Endothelial cell of umbilical vein (primary cell): ENCODE measurements at regions not wholly inside any gene's neighbourhood (a gene's known extent, or its start where the extent isn't known, plus 50 kb on each side); places are given as distances from the start of the nearest gene placed in this dataset.

Source experiments
- BruUV-seq: library from RNA; stranded (reverse); fragments of 400-500 nt; replicated peaks from 2 replicates; lab custom pipeline; 2021; lab: Mats Ljungman, UMichigan
- CTCF ChIA-PET: fragments of 300-600, 350-600 bp; sonication (Branson Sonifier 250); formaldehyde crosslinking; loops from one replicate; lab custom pipeline; 2021; ENCODE audit warnings: antibody characterized with exemption, inconsistent platforms; lab: Charles Lee
- POLR2A ChIA-PET: fragments of 300-600, 350-600 bp; sonication (Branson Sonifier 250); formaldehyde crosslinking; loops from one replicate; lab custom pipeline; 2021; ENCODE audit warnings: antibody characterized with exemption, inconsistent platforms; lab: Charles Lee
- DNase-seq: peaks from one replicate; pipeline ENCODE4 v3.0.0-alpha.2; 2011; ENCODE audit warnings: low read depth, low spot score
- FAIRE-seq: peaks from 2 replicates; lab custom pipeline; 2011; peaks lifted over from hg19 to GRCh38; lab: Jason Lieb, UNC
- H2AFZ ChIP-seq: 2 replicates; pipeline ENCODE4 v1.6.0; 2012; ENCODE audit warnings: low read depth, low read length, control low read depth, inconsistent platforms
- H3K27ac ChIP-seq: 2 replicates; pipeline ENCODE4 v1.5.1; 2011; ENCODE audit warnings: low read depth, mild to moderate bottlenecking, control low read depth, low read length, moderate library complexity; ENCODE audit not compliant: insufficient read depth
- H3K27me3 ChIP-seq, 2 experiments: 2 replicates each; pipeline versions ENCODE4 v1.6.0 to v1.6.1; 2011; ENCODE audit warnings: low read length in 2 of 2, mixed read lengths in 1 of 2; ENCODE audit not compliant: control insufficient read depth in 2 of 2, insufficient read depth in 2 of 2
- H3K36me3 ChIP-seq, 2 experiments: 2 replicates in 1 of 2; 3 replicates in 1 of 2; pipeline ENCODE4 v1.5.1; 2011; ENCODE audit warnings: low read length in 2 of 2, mild to moderate bottlenecking in 1 of 2, moderate library complexity in 1 of 2; ENCODE audit not compliant: control insufficient read depth in 2 of 2, insufficient read depth in 2 of 2; ENCODE audit errors: extremely low read depth in 1 of 2
- H3K4me1 ChIP-seq: 3 replicates; pipeline ENCODE4 v1.5.1; 2011; ENCODE audit warnings: mild to moderate bottlenecking, low read length; ENCODE audit not compliant: control insufficient read depth, insufficient read depth; ENCODE audit errors: extremely low read depth
- H3K4me2 ChIP-seq: 2 replicates; pipeline ENCODE4 v1.6.1; 2011; ENCODE audit warnings: low read length, control low read depth, mixed read lengths; ENCODE audit not compliant: insufficient read depth
- H3K4me3 ChIP-seq, 3 experiments: fragments of 200-600 bp in 1 of 3; sonication (generic), shearing (Covaris generic) in 1 of 3; replicated peaks in 1 of 3; 2 replicates each; pipeline ENCODE4 v1.5.1; 2011 to 2016; ENCODE audit warnings: control low read depth in 3 of 3, low read length in 3 of 3, mild to moderate bottlenecking in 2 of 3, inconsistent platforms in 1 of 3, low read depth in 1 of 3, moderate library complexity in 1 of 3; ENCODE audit not compliant: insufficient read depth in 1 of 3
- H3K79me2 ChIP-seq: 2 replicates; pipeline ENCODE4 v1.6.0; 2012; ENCODE audit warnings: low read length, inconsistent platforms; ENCODE audit not compliant: control insufficient read depth, insufficient read depth
- H3K9ac ChIP-seq: replicated peaks from 2 replicates; pipeline ENCODE3; 2011; ENCODE audit warnings: low read length, control low read depth; ENCODE audit not compliant: insufficient read depth; ENCODE audit errors: extremely low read depth
- H3K9me1 ChIP-seq: replicated peaks from 3 replicates; pipeline ENCODE4 v1.6.0; 2011; ENCODE audit warnings: mild to moderate bottlenecking, low read length; ENCODE audit not compliant: control insufficient read depth, insufficient read depth; ENCODE audit errors: extremely low read depth
- H3K9me3 ChIP-seq: replicated peaks from 2 replicates; pipeline ENCODE4 v1.5.1; 2012; ENCODE audit warnings: low read length, inconsistent platforms; ENCODE audit not compliant: control insufficient read depth, insufficient read depth
- H4K20me1 ChIP-seq: replicated peaks from 2 replicates; pipeline ENCODE3; 2011; ENCODE audit warnings: mild to moderate bottlenecking, low read length; ENCODE audit not compliant: control insufficient read depth, insufficient read depth; ENCODE audit errors: extremely low read depth
- EZH2 ChIP-seq: IDR thresholded peaks from 2 replicates; pipeline ENCODE4 v1.6.1; 2012; ENCODE audit warnings: borderline replicate concordance, low read depth, mild to moderate bottlenecking, moderate library complexity, low read length, inconsistent platforms; ENCODE audit not compliant: severe bottlenecking
- GATA2 ChIP-seq: IDR thresholded peaks from 2 replicates; pipeline ENCODE4 v1.7.0; 2011; ENCODE audit warnings: low read depth, mild to moderate bottlenecking, moderate library complexity, mixed read lengths, low read length; ENCODE audit not compliant: insufficient read length, insufficient read depth
- JUN ChIP-seq: IDR thresholded peaks from 2 replicates; pipeline ENCODE4 v1.6.1; 2011; ENCODE audit warnings: borderline replicate concordance, low read depth; ENCODE audit not compliant: insufficient read length, insufficient read depth
- POLR2A ChIP-seq: IDR thresholded peaks from 2 replicates; pipeline ENCODE4 v1.6.1; 2012; ENCODE audit warnings: low read depth, mild to moderate bottlenecking, control low read depth, low read length
- POLR2AphosphoS5 ChIP-seq: IDR thresholded peaks from 2 replicates; pipeline ENCODE4 v1.6.1; 2012; ENCODE audit warnings: low read depth, mild to moderate bottlenecking, control low read depth, low read length, moderate library complexity; ENCODE audit not compliant: insufficient read depth
- dilution Hi-C: fragments of 300-500 bp; cut with MboI; formaldehyde crosslinking; loops from one replicate; pipeline ENCODE4 v1.15.0; 2019; ENCODE audit warnings: low sequenced_read_pairs; ENCODE audit not compliant: extremely low pct_ligation_motif_present
- intact Hi-C: fragments of 100-400 bp; cut with micrococcal nuclease; formaldehyde crosslinking; loops from one replicate; pipeline ENCODE4 v1.10.0; 2022
- TF ChIP-seq, protein P1 (sequence below), 2 donors: IDR thresholded peaks; 1 replicate in 1 of 2; 2 replicates in 1 of 2; pipeline ENCODE4 v1.5.1; 2011; ENCODE audit warnings: low read length in 2 of 2, mild to moderate bottlenecking in 2 of 2, moderate library complexity in 2 of 2, control low read depth in 1 of 2, inconsistent platforms in 1 of 2, low read depth in 1 of 2; ENCODE audit not compliant: insufficient read depth in 1 of 2; ENCODE audit errors: extremely low read depth in 1 of 2
- TF ChIP-seq, protein P2 (sequence below): IDR thresholded peaks from 2 replicates; pipeline ENCODE4 v1.6.1; 2011; ENCODE audit not compliant: insufficient read depth, insufficient read length

GRCh38 chr17:73826872-73827228 lies 182.6 kb upstream of the SDK2 start:
- H3K4me1 ChIP-seq = no peaks in the 10 kb centered on the region
- peaks cover 3% of the 10 kb centered on the region for H3K9me3 ChIP-seq
- FAIRE-seq (no peak), DNase-seq (no peak)
- ChIA-PET CTCF (no interaction called here), POLR2A (no interaction called here)
- no peak overlapping the region for H2AFZ ChIP-seq
- H3K4me2 ChIP-seq = no peak overlapping the region
- no peak overlapping the region for H3K9ac ChIP-seq
- H3K36me3 ChIP-seq = no peaks in the 10 kb centered on the region
- dilution Hi-C loops = no loop called here
- no peak overlapping the region for H3K4me3 ChIP-seq
- H3K27ac ChIP-seq = no peak overlapping the region
- intact Hi-C loops = no loop called here
- BruUV-seq = no TSS peak
- TF ChIP-seq, protein P1, sequence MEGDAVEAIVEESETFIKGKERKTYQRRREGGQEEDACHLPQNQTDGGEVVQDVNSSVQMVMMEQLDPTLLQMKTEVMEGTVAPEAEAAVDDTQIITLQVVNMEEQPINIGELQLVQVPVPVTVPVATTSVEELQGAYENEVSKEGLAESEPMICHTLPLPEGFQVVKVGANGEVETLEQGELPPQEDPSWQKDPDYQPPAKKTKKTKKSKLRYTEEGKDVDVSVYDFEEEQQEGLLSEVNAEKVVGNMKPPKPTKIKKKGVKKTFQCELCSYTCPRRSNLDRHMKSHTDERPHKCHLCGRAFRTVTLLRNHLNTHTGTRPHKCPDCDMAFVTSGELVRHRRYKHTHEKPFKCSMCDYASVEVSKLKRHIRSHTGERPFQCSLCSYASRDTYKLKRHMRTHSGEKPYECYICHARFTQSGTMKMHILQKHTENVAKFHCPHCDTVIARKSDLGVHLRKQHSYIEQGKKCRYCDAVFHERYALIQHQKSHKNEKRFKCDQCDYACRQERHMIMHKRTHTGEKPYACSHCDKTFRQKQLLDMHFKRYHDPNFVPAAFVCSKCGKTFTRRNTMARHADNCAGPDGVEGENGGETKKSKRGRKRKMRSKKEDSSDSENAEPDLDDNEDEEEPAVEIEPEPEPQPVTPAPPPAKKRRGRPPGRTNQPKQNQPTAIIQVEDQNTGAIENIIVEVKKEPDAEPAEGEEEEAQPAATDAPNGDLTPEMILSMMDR (IDR thresholded peaks at IDR 0.05; ENCODE audit: extremely low read depth in 1 of 2, insufficient read depth in 1 of 2, low read depth in 1 of 2, low read length in 2 of 2) = no peak
- no peak for TF ChIP-seq POLR2A
- TF ChIP-seq, protein P2, sequence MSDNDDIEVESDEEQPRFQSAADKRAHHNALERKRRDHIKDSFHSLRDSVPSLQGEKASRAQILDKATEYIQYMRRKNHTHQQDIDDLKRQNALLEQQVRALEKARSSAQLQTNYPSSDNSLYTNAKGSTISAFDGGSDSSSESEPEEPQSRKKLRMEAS = no peak
- no peak for TF ChIP-seq GATA2
- no peak for TF ChIP-seq POLR2AphosphoS5
- no peak for TF ChIP-seq JUN
- no peak for TF ChIP-seq EZH2
- H4K20me1 ChIP-seq = no peaks in the 10 kb centered on the region
- no peaks in the 10 kb centered on the region for H3K9me1 ChIP-seq
- H3K27me3 ChIP-seq = no peaks in the 10 kb centered on the region
- no peaks in the 10 kb centered on the region for H3K79me2 ChIP-seq
